Central memory CD8-positive, alpha-beta T cell (primary cell): ENCODE measurements at regions not wholly inside any gene's neighbourhood (a gene's known extent, or its start where the extent isn't known, plus 50 kb on each side); places are given as distances from the start of the nearest gene placed in this dataset.

Source experiments
- ATAC-seq: fragments of 150-1000 bp; cut with Tn5 transposase; replicated peaks from 2 replicates; pipeline ENCODE4 v1.10.0; 2022; ENCODE audit warnings: mild to moderate bottlenecking, moderate FRiP score, moderate number of reproducible peaks; ENCODE audit not compliant: poor library complexity, severe bottlenecking; ENCODE audit errors: extremely low read depth
- DNase-seq, 2 donors: peaks; one replicate each; pipeline ENCODE4 v3.0.0; 2021; ENCODE audit warnings: low spot score in 2 of 2
- H3K27ac Mint-ChIP-seq: one replicate; pipeline ENCODE4 v1.8.0; 2022; ENCODE audit warnings: low read depth, mild to moderate bottlenecking, moderate library complexity, mixed read lengths
- H3K27me3 Mint-ChIP-seq: one replicate; pipeline ENCODE4 v1.8.0; 2022; ENCODE audit warnings: mixed read lengths
- H3K36me3 Mint-ChIP-seq: one replicate; pipeline ENCODE4 v1.8.0; 2022; ENCODE audit warnings: mild to moderate bottlenecking, moderate library complexity, mixed read lengths; ENCODE audit not compliant: insufficient read depth
- H3K4me1 Mint-ChIP-seq: one replicate; pipeline ENCODE4 v1.8.0; 2022; ENCODE audit warnings: mixed read lengths
- H3K4me3 Mint-ChIP-seq: one replicate; pipeline ENCODE4 v1.8.0; 2022; ENCODE audit warnings: mild to moderate bottlenecking, moderate library complexity, mixed read lengths
- H3K9me3 Mint-ChIP-seq: one replicate; pipeline ENCODE4 v1.8.0; 2022; ENCODE audit warnings: mixed read lengths

DNA sequence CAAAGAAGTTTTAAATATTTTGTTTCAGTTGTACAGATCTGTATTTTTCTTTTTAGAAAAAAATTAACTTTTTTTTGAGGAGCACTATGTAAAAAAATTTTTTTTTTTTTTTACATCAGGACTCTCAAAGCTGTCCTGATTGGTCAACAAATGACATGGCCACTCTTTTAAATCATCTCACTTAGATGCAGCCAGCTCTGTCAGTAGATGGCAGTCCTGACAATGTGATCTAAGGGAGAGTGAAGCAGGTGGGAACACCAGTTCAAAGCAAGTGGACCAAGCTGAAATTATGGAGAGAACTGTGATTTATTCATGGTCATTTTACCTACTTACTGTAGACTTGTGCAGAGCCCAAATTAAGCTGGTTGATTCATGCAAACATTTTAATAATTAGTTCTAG is 174.7 kb upstream of the GPRIN3 start:
- no peak for DNase-seq
- Mint-ChIP-seq H3K27ac (no peak overlapping the region), H3K4me1 (no peaks in the 10 kb centered on the region), H3K27me3 (no peaks in the 10 kb centered on the region), H3K36me3 (peaks cover 2% of the 10 kb centered on the region), H3K4me3 (no peak overlapping the region), H3K9me3 (peaks cover 4% of the 10 kb centered on the region)
- no peak for ATAC-seq

DNA sequence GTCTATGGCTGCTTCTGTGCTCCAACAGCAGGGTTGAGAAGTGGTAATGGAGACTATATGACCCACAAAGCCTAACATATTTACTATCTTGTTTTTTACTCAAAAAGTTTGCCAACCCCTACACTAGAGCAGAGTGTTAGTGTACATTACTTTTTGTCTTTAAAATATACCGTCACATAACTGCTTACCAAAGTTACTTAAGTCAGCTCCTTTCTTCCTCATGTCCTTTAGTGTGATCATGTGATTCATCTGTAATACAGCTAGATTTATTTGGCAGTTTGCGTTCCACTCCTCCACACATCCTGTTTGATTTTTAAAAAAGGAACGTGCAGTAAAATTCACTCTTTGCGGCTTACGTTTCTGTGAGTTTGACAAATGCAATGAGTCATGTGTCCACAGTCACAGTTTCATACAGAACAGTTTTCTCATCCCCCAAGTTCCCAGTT is 162.4 kb upstream of the GPRIN3 start:
- Mint-ChIP-seq H3K36me3 (no peaks in the 10 kb centered on the region), H3K27ac (peak overlapping the region; percentile 1), H3K4me1 (peaks cover 19% of the 10 kb centered on the region), H3K4me3 (peak overlapping the region; percentile 31), H3K9me3 (no peaks in the 10 kb centered on the region), H3K27me3 (peaks cover 10% of the 10 kb centered on the region)
- DNase-seq (no peak), ATAC-seq (peak; percentile 79)

- peak overlapping the region; percentile 1 for H3K27ac Mint-ChIP-seq
- no peaks in the 10 kb centered on the region for H3K9me3 Mint-ChIP-seq
- H3K27me3 Mint-ChIP-seq: peaks cover 6% of the 10 kb centered on the region
- DNase-seq: no peak
- H3K4me3 Mint-ChIP-seq: no peak overlapping the region
- no peak for ATAC-seq
- peaks cover 19% of the 10 kb centered on the region for H3K4me1 Mint-ChIP-seq
- H3K36me3 Mint-ChIP-seq: no peaks in the 10 kb centered on the region
Observed at GRCh38 chr4:89469516-89469915, 161.9 kb upstream of the GPRIN3 start.

DNA sequence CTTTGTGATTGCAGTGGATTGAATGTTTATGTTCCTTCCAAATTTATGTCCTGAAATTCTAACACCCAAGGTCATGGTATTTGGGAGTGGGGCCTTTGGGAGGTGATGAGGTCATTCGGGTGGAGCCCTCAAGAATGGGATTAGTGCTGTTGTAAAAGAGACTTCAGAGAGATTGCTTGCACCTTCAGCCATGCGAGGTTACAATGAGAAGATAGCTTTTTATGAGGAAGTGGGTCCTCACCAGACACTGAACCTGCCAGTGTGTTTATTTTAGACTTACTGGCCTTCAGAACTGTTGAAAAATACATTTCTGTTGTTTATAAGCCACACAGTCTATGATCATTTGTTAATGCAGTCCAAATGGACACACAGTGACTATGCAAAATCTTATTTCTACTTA is 161.0 kb upstream of the GPRIN3 start:
- H3K4me1 Mint-ChIP-seq: peaks cover 19% of the 10 kb centered on the region
- DNase-seq (no peak), ATAC-seq (no peak)
- H3K27ac Mint-ChIP-seq: no peak overlapping the region
- H3K36me3 Mint-ChIP-seq: no peaks in the 10 kb centered on the region
- no peaks in the 10 kb centered on the region for H3K9me3 Mint-ChIP-seq
- H3K4me3 Mint-ChIP-seq: no peak overlapping the region
- H3K27me3 Mint-ChIP-seq: no peaks in the 10 kb centered on the region

- H3K36me3 Mint-ChIP-seq: peaks cover 3% of the 10 kb centered on the region
- H3K4me1 Mint-ChIP-seq: no peaks in the 10 kb centered on the region
- no peaks in the 10 kb centered on the region for H3K27me3 Mint-ChIP-seq
- no peaks in the 10 kb centered on the region for H3K9me3 Mint-ChIP-seq
- no peak overlapping the region for H3K27ac Mint-ChIP-seq
- ATAC-seq (no peak), DNase-seq (no peak)
- no peak overlapping the region for H3K4me3 Mint-ChIP-seq
Observed at GRCh38 chr4:89463341-89463740, 155.7 kb upstream of the GPRIN3 start.

- Mint-ChIP-seq H3K4me3 (no peak overlapping the region), H3K36me3 (no peaks in the 10 kb centered on the region), H3K9me3 (peaks cover 10% of the 10 kb centered on the region), H3K27me3 (no peaks in the 10 kb centered on the region), H3K27ac (no peak overlapping the region), H3K4me1 (no peaks in the 10 kb centered on the region)
- DNase-seq: no peak
- ATAC-seq: no peak
Observed at GRCh38 chr4:89447543-89447942, 139.9 kb upstream of the GPRIN3 start.

DNA sequence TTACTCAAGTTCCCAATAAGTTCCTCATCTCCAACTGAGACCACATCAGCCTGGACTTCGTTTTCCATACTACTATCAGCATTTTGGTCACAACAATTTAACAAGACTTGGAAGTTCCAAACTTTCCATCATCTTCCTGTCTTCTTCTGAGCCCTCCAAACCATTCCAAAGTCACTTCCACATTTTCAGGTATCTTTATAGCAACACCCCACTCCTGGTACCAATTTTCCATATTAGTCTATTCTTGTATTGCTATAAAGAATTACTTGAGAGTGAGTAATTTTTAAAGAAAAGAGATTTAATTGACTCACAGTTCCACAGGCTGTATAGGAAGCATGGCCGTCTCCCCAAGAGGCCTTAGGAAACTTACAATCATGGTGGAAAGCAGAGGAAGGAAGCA is 138.6 kb upstream of the GPRIN3 start:
- H3K27ac Mint-ChIP-seq: no peak overlapping the region
- no peaks in the 10 kb centered on the region for H3K36me3 Mint-ChIP-seq
- no peaks in the 10 kb centered on the region for H3K4me1 Mint-ChIP-seq
- DNase-seq (no peak), ATAC-seq (no peak)
- H3K4me3 Mint-ChIP-seq: no peak overlapping the region
- peaks cover 10% of the 10 kb centered on the region for H3K9me3 Mint-ChIP-seq
- H3K27me3 Mint-ChIP-seq: no peaks in the 10 kb centered on the region

- no peak for DNase-seq
- Mint-ChIP-seq H3K4me3 (no peak overlapping the region), H3K4me1 (peaks cover 10% of the 10 kb centered on the region), H3K36me3 (no peaks in the 10 kb centered on the region), H3K27me3 (no peaks in the 10 kb centered on the region), H3K9me3 (no peaks in the 10 kb centered on the region), H3K27ac (no peak overlapping the region)
- ATAC-seq: no peak
Observed at GRCh38 chr4:89439533-89439932, 131.9 kb upstream of the GPRIN3 start.

GRCh38 chr4:89438102-89438831 is 130.7 kb upstream of the GPRIN3 start:
- H3K4me1 Mint-ChIP-seq: peaks cover 10% of the 10 kb centered on the region
- DNase-seq: peak; percentile 19 to 29
- no peaks in the 10 kb centered on the region for H3K9me3 Mint-ChIP-seq
- H3K4me3 Mint-ChIP-seq: peak overlapping the region; percentile 34
- peak overlapping the region; percentile 11 for H3K27ac Mint-ChIP-seq
- ATAC-seq: peak; percentile 77
- no peaks in the 10 kb centered on the region for H3K36me3 Mint-ChIP-seq
- H3K27me3 Mint-ChIP-seq: no peaks in the 10 kb centered on the region

- no peak for DNase-seq
- no peak for ATAC-seq
- H3K27ac Mint-ChIP-seq: no peak overlapping the region
Observed at GRCh38 chr4:89434364-89434988, 126.9 kb upstream of the GPRIN3 start.

DNA sequence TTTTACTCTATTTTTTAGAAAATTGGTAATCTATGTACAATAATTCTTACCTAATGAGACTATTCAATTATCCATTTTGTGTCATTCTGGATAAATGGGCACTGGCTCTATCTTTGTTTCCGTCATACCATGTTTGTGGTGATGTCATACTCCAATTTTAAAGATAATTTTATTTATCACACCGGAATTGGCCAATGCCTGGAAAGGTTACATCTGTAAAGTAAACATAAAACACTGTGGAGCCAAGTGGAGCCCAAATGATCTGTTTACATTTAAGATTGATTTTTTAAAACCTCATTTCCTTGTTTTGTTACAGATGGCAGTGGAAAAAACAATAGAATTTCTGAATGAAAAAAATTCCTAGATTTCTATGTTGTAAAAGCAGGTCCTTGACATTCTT is 120.2 kb upstream of the GPRIN3 start:
- Mint-ChIP-seq H3K27me3 (no peaks in the 10 kb centered on the region), H3K27ac (no peak overlapping the region), H3K4me3 (no peak overlapping the region), H3K9me3 (no peaks in the 10 kb centered on the region), H3K4me1 (no peaks in the 10 kb centered on the region), H3K36me3 (no peaks in the 10 kb centered on the region)
- no peak for ATAC-seq
- DNase-seq: no peak

More at GRCh38 chr4:89434364-89434988, 126.9 kb upstream of the GPRIN3 start:
- Mint-ChIP-seq H3K27me3 (no peaks in the 10 kb centered on the region), H3K9me3 (no peaks in the 10 kb centered on the region), H3K36me3 (no peaks in the 10 kb centered on the region), H3K4me1 (peaks cover 10% of the 10 kb centered on the region), H3K4me3 (no peak overlapping the region)

- DNase-seq (no peak), ATAC-seq (no peak)
- no peaks in the 10 kb centered on the region for H3K36me3 Mint-ChIP-seq
- no peaks in the 10 kb centered on the region for H3K4me1 Mint-ChIP-seq
- H3K27ac Mint-ChIP-seq: no peak overlapping the region
- no peak overlapping the region for H3K4me3 Mint-ChIP-seq
- H3K9me3 Mint-ChIP-seq: no peaks in the 10 kb centered on the region
- no peaks in the 10 kb centered on the region for H3K27me3 Mint-ChIP-seq
Observed at GRCh38 chr4:89425023-89425422, 117.4 kb upstream of the GPRIN3 start.

- ATAC-seq (no peak), DNase-seq (no peak)
- Mint-ChIP-seq H3K4me3 (no peak overlapping the region), H3K36me3 (no peaks in the 10 kb centered on the region), H3K27me3 (no peaks in the 10 kb centered on the region), H3K27ac (no peak overlapping the region), H3K4me1 (no peaks in the 10 kb centered on the region), H3K9me3 (no peaks in the 10 kb centered on the region)
Observed at GRCh38 chr4:89422441-89422990, 114.9 kb upstream of the GPRIN3 start.
